Gastrocnemius medialis (tissue), 4 donors: ENCODE measurements at regions not wholly inside any gene's neighbourhood (a gene's known extent, or its start where the extent isn't known, plus 50 kb on each side); places are given as distances from the start of the nearest gene placed in this dataset.

Experiments
- POLR2A ChIP-seq, 2 donors: fragments of 450-650 bp; IDR thresholded peaks; one replicate each; pipeline ENCODE4 v1.6.1; 2017; ENCODE audit warnings: antibody characterized with exemption in 2 of 2, mild to moderate bottlenecking in 2 of 2, moderate library complexity in 2 of 2
- TF ChIP-seq, protein P1 (sequence below), 5 experiments: fragments of 450-650 bp in 3 of 5; fragments of 200-600 bp in 2 of 5; sonication (generic) in 2 of 5; IDR thresholded peaks in 4 of 5; conservative IDR thresholded peaks in 1 of 5; 1 replicate in 4 of 5; 2 replicates in 1 of 5; pipeline ENCODE4 v1.5.1; 2016 to 2019; ENCODE audit warnings: antibody characterized with exemption in 5 of 5, mild to moderate bottlenecking in 3 of 5, moderate library complexity in 3 of 5

DNA sequence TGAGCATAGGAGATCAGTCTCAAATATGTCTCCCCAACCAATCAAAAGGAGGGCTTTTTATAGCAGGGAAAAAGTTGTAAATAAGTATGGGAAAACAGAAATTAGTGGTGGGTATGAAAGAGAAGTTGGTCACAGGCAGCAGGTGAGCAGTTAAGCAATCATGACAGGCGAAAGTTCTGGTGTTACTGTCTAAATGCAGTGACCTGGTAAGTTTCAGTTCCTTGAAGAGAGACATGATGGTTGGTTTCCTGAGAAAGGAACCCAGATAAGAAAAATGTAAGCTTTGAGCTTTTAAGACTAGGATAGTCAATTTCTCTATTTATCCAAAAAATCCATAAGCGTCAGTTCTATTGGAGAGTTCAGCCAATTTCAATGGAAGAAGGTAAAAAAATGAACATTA, 466.2 kb upstream of the FLRT2 start:
- TF ChIP-seq, protein P1, sequence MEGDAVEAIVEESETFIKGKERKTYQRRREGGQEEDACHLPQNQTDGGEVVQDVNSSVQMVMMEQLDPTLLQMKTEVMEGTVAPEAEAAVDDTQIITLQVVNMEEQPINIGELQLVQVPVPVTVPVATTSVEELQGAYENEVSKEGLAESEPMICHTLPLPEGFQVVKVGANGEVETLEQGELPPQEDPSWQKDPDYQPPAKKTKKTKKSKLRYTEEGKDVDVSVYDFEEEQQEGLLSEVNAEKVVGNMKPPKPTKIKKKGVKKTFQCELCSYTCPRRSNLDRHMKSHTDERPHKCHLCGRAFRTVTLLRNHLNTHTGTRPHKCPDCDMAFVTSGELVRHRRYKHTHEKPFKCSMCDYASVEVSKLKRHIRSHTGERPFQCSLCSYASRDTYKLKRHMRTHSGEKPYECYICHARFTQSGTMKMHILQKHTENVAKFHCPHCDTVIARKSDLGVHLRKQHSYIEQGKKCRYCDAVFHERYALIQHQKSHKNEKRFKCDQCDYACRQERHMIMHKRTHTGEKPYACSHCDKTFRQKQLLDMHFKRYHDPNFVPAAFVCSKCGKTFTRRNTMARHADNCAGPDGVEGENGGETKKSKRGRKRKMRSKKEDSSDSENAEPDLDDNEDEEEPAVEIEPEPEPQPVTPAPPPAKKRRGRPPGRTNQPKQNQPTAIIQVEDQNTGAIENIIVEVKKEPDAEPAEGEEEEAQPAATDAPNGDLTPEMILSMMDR (IDR thresholded peaks at IDR 0.05 in 4 of 5, conservative IDR thresholded peaks at IDR 0.05 in 1 of 5): no peak
- TF ChIP-seq POLR2A (IDR thresholded peaks at IDR 0.05): no peak
